ENCODE measurements at regions not wholly inside any gene's neighbourhood (a gene's known extent, or its start where the extent isn't known, plus 50 kb on each side); places are given as distances from the start of the nearest gene placed in this dataset.

DNA sequence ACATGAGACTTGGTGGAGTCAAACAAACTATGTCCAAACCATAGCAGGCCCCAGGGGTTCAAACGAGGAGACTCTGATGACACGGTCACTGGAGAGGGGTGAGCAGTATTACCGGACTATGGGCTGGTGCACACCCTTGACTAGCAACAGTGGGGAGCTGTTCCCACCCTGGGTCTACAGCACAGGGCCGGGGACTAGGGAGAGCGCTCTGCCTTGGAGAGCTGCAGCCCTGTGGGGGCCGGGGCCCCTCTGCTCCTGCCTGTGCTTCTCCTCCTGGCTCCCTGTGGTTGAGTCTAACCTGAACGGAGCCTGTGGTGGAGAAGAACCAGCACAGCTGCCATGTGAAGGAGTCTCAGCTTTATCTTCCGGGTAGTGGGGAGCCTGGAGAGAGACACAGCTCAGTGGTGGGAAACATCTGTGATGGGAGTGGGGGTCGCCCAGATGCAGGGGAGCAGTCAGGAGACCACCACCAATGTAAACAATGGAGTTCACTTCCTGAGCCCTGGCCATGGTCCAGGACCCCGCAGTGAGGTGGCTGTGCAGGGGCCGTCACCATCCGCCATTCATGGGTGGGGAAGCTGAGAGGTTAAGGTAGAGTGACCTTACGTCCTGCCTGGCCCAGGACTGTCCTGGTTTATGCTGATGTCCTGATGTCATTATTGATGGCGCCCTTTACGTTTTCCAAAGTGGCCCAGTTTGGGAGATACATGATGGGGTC is 195.7 kb upstream of the TWIST2 start:
- DNase-seq: no peak

DNA sequence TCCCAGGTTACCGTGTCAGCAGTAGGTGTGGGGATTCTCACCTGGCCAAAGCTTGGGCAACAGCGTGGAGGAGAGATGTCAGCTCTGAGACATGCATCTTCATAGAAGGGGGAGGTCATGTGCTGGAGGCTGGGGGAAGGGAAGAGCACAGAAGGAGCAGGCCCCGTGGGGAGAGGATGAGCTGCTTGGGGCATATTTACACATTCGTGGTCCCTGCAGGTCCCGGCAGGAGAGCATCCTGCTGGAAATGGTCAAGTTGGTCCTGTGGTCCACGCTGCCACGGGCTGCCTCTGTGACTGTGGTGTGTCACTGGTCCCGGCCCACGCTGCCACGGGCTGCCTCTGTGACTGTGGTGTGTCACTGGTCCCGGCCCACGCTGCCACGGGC is 195.1 kb upstream of the TWIST2 start:
- DNase-seq: no peak

DNA sequence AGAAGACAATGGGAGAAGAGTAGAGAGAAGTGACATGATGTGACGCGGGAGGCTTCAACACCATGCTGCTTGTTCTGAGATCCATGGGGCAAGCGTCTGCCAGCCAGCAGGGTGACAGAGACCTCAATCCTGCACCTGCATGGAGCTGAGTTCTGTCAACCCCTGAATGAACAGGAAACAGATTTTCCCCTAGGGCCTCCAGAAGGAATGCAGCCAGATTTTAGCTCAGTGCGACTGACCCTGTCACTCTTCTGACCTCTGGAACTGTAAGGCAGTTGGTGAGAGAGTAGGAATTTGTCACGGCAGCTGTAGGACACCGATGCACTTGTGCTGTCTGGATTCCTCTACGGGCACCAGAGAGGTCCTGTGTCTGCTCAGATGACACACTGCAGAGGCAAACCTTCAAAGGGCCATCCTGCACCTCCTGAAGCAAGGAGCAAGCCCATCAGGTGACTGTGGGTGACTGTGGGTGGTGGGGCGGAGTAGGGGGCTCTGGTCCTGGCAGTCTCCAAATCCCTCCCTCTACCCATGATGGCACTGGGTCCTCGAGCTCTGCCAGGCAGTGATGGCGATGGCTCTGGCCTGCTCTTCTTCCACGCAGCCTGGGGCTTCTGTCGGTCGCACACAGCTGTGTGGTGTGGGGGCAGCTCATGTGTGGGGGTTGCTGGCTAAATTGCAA is 194.3 kb upstream of the TWIST2 start:
- no peak for DNase-seq

DNA sequence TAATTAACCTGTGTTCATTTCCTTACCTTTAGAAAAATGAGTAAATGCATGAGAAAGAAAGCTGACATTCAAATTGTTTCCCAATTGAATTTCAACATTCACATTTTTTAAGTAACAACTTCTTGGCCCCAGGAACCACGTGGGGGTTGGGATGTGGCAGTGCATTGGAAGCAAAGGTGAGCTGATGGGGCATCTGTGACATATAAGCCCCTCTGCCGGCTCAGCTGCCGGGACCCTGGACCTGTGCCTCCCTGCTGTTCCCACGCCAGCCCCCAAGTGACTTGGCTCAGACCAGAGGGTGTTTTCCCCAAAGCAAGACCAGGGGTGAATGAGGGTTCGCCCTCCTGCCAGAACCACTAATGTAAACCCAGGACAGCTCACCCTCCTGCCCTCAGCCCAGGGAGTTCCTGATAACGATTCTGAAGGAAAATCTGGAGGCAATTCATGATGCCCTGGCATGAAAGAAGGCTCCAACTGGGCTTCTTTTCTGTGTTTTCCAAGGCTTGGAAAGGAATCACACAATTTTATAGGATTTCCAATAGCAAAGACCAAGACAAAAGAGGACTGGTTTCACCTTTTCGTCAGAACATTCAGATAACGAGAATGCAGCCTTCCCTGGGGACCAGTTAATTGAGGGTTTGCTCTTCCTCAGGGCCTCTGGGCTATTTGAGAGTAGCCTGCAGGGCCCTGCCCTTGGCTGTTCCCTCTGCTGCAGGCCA is 193.2 kb upstream of the TWIST2 start:
- no peak for DNase-seq

DNA sequence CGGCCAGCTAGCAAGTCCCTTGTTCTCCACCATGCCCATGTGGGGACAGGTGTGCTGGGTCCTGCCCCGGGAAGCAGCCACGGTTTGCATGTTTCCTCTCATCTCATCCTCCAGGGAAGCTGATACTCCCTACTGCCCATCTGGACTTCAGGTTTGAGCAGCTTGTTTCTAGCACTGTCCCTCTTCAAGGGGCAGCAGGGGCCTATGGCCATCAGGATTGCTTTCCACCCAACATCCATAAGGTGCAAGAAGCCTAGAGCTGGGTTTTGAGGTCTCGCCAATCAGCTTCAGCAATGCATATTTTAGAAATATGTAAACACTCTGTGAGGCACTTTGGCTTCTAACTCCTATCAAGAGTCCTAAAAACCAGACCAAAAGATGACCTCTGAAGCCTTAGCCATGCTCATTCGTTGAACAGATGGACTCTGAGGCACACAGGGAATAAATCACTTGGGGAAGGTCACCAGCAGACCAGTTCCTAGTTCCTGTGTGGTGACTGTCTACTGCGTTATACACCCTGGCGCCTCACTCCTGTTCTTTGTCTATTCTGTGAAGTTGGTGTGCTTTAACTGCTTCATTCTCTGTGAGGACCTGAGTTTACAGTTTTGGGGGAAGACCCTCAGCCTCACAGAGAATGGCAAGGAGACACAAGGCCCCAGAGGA is 192.6 kb upstream of the TWIST2 start:
- DNase-seq: no peak

DNA sequence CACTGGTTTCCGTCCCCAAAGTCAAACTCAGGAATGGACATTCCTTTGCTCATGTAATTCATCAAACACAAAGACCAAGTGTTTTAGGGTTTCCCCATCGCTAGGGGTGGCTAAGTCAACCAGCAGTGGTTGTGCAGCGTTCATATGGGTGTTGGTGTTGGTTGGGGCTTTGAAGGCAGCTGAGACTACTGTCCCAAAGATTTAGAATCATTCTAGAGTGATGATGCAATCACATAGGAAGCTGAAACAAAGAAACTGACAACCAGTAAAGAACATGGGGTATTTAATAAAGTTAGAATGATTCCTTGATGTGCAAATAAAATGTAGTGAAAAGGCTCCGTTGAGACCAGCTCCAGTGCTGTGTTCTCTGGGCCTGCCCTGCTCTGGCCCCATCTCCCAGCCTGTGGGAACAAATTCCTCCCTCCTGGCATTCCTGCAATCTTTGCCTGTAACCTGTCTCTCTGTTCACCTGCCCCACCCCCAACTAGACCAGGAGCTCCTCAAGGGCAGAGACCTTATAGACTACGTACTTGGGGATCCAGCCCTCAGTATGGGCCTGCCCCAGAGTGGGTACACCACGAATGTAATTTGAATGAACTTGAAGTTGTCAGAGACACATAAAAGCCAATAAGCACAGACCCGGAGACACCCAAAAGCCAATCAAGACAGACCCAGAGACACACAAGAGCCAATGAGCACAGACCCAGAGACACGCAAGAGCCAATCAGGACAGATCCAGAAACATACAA is 191.7 kb upstream of the TWIST2 start:
- no peak for DNase-seq

DNA sequence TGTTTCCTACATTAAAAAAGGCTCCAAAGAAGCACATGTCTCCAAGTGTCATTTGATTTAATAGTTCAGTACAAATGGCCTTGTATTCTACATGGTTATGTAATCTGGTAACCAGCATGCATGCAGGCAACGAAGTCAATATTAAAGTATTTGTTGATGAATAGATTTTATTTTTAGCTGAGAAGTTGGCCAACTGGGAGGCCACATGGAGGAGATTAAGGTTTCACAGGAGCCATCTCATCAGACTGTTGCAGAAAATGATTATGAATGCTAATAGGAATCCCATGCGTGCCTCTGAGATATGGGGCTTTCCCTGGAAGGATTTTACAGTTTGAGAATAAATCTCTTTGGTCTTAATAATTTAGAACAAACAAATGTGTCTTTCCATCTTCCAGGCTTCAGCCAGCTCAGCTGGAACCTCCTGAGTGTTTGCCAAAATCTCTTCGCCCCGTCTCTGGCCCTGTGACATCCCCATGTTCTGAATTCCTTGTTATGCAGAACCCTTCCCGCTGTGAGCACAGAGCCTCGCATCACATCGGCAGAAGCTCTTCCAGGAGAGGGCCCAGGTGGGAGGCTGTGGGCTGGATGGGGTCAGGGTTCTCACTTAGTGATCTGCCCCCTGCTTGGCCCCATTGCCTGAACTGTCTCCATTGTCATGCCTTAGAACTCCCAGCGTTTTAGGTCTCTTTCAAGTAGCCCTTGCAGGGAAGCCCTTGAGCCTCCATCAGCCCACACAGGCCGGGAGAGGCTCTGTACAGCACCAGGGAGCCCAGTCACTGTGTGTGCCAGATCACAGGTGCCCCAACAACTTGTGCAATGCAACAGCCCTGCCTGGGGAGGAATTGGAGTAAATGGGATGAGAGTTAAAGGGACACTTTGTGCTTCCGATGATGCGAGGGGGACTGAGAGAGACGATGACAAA is 190.5 kb upstream of the TWIST2 start:
- DNase-seq: no peak

DNA sequence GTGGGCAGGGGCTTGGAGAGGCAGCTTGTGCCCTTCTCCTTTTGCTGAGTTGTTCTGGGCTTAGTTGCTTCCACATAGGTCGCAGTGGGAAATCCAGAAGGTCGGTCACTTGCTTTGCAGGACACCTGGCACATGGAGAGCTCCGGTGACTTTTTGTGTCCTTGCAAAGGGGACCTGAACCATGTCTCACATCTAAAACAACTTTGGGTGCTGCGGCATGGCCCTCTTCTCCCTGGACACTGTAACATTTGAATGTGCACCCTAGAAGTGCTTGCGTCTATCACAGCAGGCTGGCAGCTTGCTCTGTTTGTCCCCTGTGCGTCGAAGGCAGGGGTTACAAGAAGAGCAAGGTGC is 189.9 kb upstream of the TWIST2 start:
- no peak for DNase-seq

DNA sequence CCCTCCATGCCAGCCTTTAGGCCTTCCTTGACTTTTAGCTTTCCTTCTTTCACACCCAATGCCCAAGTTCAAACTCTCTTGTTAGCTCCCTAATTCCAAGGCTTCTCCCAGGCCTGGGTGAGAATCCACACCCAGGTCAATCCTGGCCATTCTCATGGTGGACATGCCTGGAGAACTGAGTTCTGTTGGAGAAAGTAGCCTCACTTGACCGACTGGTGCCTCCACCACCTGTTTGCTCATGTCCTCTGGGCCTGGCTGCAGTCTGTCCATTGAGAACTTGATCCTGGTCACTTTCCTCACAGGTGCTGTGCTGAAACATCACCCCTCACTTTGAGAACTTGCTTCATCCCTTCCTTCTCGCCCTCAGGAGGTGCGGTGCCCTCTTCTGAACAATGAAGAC is 189.1 kb upstream of the TWIST2 start:
- DNase-seq: no peak

DNA sequence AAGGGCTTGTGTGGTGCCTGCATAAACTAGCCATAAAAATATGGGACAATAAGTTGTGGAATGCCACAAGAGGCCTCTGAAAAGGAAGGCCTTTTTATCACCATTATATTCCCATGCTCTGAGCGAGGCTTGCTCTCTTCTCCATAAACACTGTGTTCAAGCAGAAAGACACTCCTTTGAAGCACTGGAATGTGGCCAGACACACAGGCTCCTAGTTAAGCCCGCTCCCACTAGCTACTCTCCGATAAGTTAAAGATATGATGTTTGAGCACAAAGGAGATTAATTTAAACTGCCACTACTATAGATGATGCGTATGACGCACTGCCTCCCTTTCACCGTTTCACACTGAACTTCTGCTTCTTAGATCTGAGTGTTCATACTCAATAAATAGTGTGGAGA is 188.7 kb upstream of the TWIST2 start:
- no peak for DNase-seq

DNA sequence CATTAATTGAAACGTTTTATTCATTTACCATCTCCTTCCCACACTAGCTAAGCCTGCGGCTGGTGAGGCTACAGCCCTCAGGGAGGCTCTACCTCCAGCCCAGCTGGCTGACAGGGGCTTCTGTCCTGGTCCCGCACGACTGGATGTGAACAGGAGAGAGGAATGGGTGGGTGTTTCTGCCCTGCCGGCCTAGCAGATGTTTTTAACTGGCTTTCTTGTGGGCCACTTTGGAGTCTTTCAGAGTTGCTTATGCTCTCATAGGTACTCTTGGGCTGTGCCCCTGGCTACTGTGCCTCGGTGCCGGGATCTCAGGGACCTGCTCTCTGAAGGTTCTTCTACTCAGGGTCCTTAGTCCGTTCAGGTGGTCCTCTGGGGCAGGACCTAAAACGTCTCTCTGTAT is 184.3 kb upstream of the TWIST2 start:
- DNase-seq: no peak

DNA sequence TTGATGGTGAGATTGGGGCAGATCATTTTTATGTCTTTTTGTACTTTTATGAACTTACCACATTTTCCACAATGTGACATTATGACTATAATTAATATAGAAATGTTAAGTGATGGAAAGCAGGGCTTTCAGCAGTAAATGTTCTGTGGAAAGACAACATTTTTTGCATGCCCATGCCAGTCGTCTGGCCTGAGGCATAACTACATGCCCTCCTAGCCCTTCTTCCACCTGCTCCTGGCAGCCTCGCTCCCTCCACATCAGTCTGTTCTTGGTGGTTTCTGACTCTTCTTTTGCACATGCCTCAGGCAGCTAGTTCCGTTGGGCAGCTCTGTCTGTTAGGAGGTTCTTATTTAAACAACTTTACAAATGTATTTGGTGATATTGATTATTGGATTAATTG is 182.0 kb upstream of the TWIST2 start:
- DNase-seq: no peak

DNA sequence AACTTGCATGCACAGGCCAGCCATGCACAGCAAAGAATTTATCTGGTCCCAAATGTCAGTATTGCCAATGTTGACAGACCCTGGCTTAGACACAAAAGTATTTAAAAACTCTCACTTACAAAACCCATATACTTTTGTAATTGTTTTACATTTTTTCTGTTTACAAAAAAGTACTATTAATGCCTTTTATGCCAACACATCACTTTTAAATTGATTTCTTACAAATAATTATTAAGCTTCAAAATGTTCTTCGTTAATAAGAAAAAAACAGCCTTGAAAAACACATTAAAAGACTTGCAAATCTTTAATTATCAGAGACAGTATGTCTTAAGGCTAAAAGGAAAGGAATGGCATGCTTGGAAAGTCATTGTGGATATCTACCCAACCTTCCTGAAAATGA is 181.3 kb upstream of the TWIST2 start:
- DNase-seq: no peak

DNA sequence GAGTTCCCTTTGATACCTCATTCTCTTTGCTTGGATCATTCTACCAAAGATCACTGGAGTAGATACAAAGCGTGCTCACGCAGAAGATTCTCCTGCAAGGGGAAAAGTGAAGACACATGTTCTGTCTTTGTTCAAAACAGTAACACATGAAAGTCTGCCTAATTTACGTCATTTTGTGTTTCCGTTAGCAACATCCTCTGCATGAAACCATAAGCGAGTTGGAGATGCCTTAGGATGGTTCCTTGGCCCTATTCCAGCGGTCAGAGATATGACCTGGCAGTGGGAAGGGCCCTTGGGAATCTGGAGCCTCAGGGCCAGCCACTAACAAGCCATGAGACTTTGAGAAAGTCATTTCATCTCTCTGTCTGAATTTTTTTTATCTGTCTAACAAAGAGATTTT is 180.9 kb upstream of the TWIST2 start:
- no peak for DNase-seq

DNA sequence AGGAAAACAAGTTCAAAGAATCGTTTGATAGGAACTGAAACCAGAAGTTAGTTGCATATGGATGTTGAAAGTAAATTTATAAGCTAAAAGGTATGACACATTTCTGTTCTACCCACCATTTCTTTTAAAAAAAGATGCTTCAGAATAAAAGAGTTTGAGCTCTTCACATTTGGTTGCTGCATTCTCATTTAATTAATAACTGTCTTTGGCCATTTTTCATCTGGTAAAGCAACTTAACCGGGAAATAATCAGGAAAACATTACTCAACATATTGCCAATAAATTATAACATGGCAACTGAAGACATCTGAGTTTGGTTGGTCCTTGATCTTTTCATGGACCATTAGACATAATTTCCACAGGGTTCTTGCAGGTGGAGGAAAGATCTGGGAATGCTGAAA is 180.2 kb upstream of the TWIST2 start:
- no peak for DNase-seq

DNA sequence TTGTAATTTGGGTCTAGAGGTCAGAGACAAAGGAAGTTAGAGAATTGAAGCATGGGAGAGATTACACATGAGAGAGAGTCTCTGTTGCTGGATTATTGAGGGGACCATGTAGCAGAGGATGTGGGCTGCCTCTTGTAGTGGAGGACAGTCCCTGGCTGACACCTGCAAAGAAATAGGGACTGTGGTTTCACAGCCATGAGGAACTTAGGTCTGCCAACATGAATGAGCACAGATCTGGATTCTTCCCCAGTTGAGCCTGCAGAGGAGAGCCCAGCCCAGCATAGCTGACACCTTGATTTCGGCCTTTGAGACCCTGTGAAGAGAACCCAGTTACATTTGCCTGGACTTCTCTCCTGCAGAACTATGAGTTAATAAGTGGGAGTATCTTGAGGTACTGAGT is 179.5 kb upstream of the TWIST2 start:
- no peak for DNase-seq

DNA sequence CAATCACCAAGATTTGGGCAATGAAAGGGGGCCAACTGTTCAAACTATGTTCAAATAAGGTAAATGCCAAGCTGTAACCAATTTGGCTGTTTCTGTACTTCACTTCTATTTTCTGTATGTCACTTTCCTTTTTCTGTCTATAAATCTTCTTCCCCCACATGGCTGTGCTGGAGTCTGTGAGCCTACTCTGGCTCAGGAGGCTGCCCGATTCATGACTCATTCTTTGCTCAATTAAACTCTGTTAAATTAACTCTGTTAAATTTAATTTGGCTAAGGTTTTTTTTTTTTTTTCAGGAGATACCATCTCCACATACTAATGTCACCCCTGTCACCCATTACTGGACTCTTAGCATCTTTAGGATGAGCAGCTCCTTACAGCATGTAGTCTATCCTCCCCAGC is 178.8 kb upstream of the TWIST2 start:
- DNase-seq: no peak

DNA sequence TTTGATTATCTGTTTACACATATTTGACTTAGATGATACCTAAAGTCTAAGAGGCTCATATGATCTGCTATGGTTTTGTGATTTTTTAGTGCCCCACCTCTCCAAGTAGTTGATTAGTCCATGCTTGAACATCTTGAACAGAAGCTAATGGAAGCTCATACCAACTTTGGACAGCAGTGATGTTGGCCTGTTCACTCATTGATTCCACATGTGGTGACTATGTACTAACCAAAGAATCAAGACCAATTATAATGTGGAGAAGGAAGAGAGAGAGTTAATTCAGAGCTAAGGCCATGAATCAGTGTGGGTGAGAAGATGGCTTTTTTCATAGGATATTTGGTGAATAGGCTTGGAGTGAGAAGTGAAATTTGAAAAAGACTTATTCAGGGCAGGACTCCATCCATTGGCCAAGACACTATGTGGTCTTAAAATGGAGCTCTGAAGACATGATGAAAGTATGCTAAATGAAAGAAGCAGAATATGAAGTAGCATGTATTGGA is 178.3 kb upstream of the TWIST2 start:
- DNase-seq: no peak

DNA sequence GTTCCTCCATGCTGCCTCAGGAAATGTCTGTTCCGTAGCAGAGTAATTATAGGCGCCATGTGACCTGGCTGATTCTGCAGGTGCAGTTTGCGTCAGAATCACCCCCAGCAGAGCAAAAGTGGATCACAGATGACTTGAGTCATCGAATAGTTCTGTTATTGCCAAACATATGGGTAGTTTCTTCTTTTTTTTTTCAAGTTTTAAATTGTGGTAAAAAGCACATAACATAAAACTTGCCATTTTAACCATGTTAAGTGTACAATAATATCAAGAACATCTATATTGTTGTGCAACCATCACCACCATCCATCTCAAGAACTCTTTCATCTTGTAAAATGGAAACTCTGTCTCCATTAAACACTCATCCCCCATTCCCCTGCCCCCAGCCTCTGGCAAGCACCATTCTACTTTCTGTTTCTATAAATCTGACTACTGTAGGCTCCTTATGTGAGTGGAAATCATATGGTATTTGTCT is 177.7 kb upstream of the TWIST2 start:
- DNase-seq: no peak

DNA sequence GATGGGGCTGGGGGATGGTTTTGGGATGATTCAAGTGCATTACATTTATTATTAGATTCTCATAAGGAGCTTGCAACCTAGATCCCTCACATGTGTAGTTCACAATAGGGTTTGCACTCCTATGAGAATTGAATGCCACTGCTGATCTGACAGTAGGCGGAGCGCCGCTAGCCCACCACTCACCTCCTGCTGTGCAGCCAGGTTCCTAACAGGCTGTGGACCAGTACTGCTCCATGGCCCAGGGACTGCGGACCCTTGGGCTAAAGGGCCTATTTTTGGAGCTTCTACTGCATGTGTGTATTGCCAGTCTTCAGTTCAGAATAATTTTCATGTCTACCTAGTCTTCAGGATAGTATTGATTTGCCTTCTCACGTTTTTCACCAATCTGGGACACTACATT is 165.3 kb upstream of the TWIST2 start:
- no peak for DNase-seq
